T1000 (cell line): ENCODE measurements at regions not wholly inside any gene's neighbourhood (a gene's known extent, or its start where the extent isn't known, plus 50 kb on each side); places are given as distances from the start of the nearest gene placed in this dataset.

Source experiments
- DNase-seq: peaks from one replicate; lab custom pipeline; 2025; ENCODE audit warnings: mixed read lengths; lab: John Stamatoyannopoulos, UW

DNA sequence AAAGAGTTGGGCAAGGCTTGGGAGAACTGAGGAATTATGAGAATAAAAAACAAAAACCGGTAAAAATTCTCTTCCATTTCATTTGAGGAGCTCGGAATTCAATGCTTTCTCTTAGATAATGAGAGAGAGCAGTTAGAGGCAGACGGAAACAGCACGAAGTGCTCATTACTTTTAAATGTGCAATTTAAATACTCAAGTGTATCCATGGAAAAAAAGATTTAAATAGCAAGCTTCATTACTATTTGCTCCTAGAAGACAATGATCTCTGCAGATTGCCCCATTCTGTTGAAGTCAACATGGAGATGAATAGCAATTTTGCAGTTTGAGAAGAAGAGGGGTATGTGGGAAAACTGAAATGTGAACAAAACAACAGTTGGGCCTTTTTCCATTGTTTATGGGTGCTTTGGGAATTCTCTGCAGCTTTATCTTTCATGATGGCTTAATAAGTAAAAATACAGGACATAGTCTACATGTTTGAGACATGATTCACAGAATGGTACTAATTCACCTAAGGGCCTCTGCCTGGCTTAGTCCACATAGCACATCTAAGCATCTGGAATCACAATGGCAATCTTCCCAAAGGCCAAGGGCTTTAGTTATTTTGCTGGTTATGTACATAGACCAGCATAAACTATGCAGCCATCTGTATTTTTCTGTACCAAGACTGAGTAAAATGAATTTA is 512.7 kb upstream of the FAT1 start:
- DNase-seq = peak; percentile 49

DNA sequence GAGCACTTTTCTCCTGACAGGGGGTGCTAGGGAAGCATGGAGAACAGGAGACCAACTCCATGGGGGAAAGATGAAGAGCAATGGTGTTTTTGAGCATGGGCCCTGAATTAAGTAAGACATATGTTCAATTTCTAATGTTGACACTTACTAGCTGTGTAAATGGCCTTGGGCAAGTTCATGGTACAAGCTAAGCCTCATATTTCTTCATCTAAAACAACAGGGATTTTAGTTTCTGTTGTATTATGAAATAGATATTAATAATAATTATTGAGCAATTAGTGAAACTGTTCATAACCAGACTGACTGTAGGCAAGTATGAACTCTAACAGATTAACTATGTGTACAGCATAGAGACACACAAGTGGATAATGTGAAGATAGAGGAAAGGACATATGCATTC is 515.0 kb upstream of the FAT1 start:
- DNase-seq = no peak

DNA sequence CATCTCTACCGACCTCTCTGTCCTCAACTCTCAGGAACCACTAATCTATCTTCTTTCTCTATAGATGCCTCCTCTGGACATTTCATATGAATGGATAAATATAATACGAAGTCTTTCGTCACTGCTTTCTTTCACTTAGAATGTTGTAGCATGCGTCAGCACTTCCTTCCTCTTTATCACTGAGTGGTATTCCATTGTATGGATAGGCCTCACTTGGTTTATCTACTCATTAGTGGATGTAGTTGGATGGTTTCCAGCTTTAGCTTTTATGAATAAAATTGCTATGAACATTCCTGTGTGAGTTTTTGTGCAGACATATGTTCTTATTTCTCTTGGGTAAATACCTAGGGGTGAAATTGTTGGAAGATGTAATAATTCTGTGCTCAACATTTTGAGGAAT is 528.2 kb upstream of the FAT1 start:
- no peak for DNase-seq

DNA sequence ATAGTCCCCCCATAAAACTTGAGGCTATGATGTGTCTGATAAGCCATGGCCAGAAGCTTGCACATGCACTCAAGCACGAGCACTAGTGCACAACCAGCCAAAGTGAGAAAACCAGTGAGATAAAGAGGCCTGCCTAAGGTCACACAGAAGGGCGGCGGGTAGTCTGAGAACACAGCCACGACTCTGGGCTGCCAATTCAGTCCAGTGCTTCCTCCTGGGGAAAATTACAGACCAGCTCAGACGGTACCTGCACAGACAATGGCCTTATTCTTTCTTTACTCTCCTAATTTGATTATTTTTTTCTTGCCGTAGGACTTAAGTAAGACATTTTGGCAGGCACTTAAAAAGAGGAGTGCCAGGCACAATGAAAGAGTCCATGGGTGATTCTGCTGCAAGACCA is 533.2 kb upstream of the FAT1 start:
- no peak for DNase-seq

DNA sequence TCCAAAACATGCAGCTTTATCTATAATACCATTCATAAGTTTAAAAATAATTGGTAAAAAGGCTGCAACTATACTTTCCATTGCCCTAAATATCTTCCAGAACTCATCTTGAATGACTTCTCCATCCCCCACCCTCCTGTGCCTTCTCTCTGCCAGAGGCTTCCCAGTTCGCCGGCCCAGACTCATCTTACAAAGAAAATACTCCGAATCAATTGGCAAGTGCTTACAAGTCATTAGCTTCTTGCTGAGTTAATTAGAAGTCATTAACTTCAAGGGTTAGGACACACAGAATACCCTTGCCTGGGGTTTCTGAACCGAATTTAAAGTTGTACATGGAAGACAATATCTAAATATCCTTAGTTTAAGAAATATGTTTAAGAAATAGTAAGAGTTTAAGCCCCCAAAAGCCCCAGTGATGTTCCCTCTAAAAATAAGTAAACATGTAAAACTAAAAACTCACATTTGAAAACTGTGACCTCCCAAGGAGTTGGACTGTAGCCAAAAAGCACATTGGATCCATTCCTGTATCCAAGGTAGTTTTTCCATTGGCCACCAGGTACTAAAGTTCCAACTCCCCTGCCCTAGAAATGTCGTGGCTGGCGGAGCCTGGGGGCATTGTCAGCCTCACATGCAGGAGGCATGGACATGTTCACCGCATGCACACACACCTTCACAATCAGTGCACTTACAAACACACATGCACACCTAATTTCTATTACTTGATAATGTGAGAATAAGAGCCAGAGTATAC is 535.2 kb upstream of the FAT1 start:
- DNase-seq = no peak

DNA sequence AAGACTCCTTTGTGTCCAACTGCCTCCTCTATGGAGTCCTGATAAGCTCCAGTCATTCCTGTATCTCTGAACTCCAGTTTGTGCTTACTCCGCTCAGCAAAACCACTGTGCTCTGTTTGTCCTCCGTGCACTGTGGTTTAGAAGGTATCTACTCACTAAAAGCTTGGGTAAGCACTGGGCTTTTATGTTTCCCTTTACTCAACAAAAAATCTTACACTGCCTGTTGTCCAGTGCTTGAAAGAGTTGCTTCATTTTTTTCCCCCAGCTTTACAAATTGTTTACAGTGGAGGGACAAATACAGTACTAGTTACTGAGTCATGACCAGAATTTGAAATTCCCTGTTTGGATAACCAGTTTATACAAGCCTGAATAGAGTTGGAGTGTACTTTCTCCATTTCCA is 545.3 kb upstream of the FAT1 start:
- DNase-seq = no peak

DNA sequence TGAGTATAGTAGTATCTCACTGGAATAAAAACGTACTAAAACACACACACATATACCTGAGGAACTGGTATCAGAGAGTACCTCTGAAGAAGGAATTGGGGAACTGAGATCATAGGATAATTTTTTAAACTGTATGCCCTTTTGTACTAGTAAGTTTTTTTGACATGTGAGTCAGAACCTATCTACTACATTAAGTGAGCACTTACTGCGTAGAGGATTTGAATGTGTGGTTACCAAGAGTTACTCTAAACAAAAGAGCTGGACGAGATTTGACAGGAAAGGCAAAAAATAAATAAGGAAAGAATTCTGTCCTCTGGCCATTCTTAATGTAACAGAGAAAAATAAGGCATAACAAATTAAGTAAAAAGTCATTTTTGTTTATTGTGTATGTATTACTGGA is 546.5 kb upstream of the FAT1 start:
- no peak for DNase-seq

DNA sequence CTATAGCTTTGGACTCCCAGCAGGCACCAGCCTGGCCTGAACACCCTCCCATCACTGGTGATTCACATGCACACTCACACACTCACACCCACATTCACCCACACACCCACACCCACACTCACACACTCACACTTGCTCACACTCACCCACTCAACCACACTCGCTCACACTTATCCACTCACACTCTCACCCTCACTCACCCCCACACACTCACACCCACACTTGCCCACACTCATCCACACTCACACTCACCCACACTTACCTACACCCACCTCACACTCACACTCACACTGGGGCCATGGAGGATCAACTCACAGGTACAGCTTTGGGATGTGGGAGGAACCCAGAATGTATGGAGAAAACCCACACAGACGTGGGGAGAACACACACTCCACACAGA is 548.2 kb upstream of the FAT1 start:
- no peak for DNase-seq

DNA sequence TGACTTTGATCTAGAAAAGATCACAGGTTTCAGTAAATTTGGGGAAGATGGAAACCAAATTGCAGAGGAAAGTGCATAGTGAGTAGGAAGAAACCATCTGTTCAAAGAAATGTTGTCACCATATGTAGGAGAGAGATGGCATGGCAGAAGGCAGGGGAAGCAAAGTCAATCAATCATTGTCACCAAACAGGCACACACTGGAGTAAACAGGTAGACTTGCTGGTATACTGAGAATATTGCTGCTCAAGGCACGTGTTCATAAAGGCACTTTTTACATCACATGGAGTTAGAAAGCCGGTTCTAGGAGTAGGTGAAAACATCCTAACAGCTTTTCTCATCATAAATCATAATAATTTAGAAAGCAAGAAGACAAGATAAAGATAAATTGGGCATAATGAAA is 550.5 kb upstream of the FAT1 start:
- no peak for DNase-seq

DNA sequence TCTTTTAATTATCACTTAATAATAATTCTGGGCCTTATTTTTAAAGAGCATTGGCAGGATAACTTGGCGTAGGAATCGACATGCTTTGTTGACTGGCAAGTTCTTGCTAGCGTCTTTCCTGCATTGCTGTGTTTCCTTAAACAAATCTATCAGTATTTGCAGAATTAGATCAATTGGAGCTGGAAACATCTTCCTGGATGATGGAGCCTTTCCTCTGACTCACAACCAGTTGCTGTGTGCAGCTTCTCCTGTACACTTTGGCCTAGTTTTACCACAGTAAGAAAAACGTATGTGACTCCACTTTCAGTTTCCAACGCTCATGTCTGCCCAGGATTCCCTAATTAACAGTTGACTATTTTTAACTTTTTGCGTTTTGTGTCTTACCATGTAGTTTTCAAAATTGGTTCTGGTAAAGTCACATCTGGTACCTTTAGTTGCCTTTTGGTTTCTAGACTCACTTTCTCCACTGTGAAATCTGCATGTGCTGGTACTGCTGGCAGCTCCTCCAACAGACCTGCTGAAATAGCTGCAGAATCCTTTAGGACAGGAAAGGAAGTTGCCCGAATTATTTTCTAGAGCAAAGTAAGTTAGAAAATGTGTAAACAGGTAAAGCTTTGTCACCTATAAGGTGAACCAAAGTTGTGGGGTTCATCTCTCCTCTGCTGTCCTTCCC is 553.2 kb upstream of the FAT1 start:
- no peak for DNase-seq

DNA sequence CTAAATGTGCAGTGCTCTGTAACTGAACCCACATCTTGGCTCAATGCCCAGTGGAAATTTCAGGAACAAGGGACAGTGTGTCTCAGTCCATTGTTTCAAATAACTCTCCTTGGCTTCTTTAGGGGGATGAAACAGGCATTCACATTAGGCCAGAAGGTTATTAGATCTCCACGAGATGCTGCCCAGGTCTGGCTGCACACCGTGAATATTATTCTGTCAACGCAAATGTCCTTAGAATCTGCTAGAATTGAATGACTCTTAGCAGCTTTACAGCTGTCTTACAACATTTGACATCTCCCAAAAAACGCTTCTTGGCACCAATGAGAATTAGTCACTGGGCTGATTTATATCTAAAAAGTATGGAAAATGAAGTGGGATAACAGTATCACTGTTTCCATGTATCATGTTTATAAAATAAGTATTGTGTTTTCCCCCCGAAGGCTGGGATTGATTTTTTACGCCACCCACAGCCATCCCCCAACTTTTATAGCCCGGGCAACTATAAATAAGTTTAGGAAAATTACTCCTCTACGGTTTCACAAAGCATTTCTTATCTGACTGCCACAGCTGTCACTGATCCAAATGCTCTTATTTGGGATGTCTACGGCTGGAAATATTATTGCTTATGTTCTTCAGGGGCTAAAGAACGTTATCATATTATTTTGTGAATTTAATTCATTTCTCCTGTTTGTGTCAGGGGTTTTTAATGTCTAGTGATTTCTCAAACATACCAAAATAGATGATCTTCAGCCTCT is 559.7 kb upstream of the FAT1 start:
- DNase-seq = no peak

DNA sequence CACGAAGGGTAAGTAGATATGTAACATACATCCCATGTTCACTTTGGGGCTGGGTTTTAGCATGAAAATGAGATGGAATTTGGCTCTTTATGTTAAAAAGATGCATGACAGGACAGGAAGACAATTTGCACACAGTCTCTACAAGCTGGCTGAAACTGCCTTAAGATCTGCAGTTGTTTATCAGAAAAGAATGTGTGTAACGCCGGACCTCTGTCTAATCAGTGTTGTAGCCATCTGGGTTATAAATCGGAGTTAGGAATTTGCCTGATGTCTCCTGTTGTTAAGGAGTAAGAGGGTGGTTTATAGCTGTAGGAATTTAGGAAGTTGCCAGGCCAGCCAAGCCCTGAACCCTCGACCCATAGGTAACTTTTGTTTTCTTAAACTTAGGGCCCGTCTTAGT is 562.9 kb upstream of the FAT1 start:
- DNase-seq = no peak

DNA sequence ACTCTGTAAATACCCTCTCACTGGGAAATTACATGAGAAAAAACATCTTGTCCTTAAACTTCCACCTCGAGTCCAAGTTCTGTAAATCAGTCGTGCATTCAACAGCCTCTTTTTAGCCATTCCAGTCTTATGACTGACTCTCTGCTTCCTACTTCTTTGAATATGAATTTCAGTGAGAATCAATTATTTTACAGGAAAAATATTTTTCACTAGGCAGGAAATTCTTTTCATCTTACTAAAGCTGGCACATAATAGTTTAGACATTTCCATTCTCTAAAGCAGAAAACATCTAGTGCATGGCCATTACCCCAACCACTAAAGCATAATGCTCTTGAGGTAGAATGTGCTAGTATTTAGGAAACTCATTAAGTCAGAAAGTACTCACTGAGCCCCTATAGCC is 565.7 kb upstream of the FAT1 start:
- no peak for DNase-seq

DNA sequence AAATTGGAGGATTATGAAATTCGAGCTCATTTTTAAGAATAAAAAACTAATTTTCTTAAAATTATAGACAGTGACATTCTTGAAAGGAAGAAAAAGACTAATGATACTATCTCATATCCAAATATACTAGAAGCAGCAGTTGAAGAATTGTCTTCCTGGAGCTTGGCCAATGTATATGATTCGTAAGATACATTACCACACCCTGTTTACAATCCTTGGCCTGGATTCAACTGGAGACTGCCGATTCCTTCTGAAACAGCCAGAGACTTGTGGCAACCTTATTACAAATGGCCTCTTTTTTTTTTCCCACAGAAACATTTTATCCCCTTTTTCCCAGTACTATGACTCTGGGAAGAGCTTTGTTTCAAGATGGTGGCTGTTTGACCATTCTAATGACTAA is 571.2 kb upstream of the FAT1 start:
- no peak for DNase-seq

DNA sequence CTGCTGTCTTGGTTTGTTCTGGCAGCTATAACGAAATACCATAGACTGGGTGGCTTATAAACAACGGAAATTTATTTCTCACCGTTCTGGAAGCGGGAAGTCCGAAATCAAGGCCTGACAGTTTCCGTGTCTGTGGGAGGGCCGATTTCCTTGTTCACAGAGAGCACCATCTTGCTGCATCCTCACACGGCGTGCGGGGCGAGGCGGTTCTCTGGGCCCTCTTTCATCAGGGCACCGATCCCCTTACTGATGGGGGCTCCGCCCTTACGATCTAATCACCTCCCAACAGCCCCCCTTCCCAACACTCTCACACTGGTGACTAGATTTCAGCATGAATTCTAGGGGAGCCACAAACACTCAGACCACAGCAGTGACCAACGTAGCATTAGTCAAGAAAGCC is 578.3 kb upstream of the FAT1 start:
- DNase-seq = no peak

DNA sequence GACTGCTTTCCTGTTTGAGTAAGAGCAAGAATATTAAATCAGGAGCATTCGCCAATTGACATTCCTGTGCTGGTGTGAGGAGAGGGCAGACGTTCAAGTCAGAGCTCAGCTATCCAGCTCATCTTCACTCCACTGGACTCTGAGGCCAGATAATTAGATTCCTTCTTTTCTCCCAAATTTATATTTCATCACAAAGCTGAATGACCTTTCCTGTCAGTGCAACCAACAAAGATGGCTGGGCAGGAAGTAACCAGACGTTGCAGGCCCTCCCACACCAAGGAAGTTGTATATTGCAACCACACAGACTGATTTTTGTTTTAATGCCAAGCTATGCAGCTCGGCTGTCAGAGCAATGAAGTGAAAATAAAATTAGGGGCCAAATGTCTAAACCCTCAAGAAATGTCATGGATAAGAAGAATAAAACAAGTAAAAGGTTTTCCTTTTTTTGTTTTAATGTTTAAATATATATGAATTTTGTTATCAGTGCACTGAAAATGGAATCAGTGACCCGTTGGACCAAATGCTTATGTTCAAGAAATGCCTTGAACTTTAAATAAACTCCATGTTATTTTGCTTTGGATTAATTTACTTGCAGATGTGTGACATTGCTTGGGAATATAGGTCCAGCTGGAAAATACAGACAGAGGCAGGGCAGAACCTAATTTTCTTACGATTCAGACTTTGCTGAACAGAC is 578.9 kb upstream of the FAT1 start:
- DNase-seq = no peak

DNA sequence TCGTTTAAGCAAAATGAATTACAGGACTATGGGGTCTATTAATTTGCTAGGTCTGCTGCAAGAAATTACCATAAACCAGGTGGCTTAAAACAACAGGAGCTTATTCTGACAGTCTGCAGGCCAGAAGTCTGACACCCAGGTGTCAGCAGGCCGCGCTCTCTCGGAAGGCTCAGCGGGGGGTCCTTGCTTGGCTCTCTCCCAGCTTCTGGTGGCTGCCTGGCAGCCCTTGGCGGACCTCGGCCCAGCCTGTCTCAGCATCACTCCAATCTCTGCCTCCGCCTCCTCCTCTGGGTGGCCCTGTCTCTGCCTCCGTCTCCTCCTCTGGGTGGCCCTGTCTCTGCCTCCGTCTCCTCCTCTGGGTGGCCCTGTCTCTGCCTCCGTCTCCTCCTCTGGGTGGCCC is 580.5 kb upstream of the FAT1 start:
- no peak for DNase-seq

DNA sequence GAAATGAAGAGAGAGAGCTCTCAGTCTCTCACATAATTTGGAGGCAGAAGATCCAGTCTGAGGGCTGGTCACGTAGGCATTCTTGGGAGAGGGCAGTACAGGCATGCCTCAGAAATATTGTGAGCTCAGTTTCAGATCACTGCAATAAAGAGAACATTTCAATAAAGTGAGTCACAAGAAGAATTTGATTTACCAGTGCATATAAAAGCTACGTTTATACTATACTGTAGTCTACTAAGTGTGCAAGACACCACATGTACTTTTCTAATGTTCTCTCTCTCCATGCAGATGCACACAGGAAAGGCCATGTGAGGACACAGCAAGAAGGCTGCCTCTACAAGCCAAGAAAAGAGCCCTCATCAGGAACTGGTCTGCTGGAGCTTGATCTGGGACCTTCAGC is 583.5 kb upstream of the FAT1 start:
- no peak for DNase-seq

DNA sequence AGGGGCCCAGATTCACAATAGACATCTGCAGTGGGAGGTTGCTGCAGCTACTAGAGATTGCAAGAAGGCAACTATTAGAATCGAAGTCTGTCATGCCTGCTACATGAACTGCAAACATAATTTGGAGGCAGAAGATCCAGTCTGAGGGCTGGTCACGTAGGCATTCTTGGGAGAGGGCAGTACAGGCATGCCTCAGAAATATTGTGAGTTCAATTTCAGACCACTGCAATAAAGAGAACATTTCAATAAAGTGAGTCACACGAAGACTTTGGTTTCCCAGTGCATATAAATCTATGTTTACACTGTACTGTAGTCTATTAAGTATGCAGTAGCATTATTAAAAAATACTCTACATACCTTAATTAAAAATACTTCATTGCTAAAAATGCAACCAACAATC is 585.8 kb upstream of the FAT1 start:
- peak; percentile 21 for DNase-seq

DNA sequence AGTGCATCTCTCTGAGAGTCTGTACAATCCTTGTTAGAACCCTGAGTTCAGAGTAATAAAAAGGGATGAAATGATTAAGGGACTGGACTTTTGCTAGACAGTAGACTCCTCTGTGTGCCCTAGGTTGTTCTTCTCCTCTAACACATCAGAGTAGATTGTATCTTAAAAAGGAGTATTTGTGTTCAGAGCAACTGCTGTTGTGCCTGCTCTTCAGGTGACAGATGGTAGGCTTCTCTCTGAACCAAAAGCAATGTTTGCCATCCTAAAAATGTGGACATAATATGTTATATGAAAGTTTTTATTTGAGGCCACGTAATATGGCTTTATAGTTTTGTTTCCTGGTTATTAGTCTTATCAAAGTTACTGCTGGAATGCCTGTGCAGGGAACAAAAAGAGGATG is 588.6 kb upstream of the FAT1 start:
- DNase-seq = no peak

DNA sequence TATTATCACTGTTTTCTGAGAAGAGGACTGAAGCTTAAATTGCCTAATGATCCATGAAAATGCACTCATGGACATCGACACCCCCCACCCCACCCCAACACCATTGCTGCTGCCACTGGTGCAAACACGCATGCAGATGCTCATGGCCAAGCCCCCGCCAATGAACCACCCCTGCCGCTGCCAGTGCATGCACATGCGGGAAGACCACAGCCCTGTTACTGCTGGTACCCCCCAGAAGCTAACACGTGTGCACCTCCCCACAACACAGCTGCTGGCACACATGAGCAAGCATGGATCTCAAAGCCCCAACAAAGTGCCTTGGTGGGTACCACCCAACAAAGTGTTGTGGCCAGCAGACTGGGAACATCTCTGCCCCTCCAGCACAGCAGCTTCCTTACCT is 594.1 kb upstream of the FAT1 start:
- DNase-seq = no peak

DNA sequence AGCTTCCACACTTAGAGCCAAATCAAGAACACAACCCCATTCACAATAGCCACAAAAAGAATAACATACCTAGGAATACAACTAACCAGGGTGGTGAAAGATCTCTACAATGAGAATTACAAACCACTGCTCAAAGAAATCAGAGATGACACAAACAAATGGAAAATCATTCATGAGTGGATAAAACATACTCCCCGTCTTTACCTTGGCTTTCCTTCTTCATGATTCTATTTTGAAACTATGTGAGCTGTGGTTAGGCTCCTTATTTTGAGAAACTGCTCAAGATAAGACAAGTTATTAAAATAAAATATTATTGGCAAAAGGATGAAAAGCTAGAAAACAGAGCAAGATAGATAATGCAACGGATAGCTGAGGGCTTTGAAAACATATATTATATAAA is 598.1 kb upstream of the FAT1 start:
- no peak for DNase-seq
